Small intestine (tissue), 7 donors: ENCODE measurements at regions not wholly inside any gene's neighbourhood (a gene's known extent, or its start where the extent isn't known, plus 50 kb on each side); places are given as distances from the start of the nearest gene placed in this dataset.

Experiments used
- DNase-seq, 2 donors: peaks; one replicate each; pipeline versions ENCODE4 v3.0.0 to v3.0.0-alpha.2; 2013
- FAIRE-seq: peaks from 2 replicates; lab custom pipeline; 2012; peaks lifted over from hg19 to GRCh38; lab: Jason Lieb, UNC
- H3K27ac ChIP-seq, 3 donors: one replicate each; pipeline ENCODE4 v1.5.1; 2013; ENCODE audit warnings: low read length in 2 of 3, mild to moderate bottlenecking in 2 of 3, control low read depth in 1 of 3, inconsistent platforms in 1 of 3, low read depth in 1 of 3, moderate library complexity in 1 of 3
- H3K27me3 ChIP-seq, 3 donors: one replicate each; pipeline ENCODE4 v1.6.1; 2013; ENCODE audit warnings: low read length in 3 of 3, inconsistent platforms in 1 of 3; ENCODE audit not compliant: control insufficient read depth in 3 of 3, insufficient read depth in 3 of 3
- H3K36me3 ChIP-seq, 3 donors: one replicate each; pipeline ENCODE4 v1.6.1; 2013; ENCODE audit warnings: low read length in 3 of 3, inconsistent platforms in 1 of 3, low read depth in 1 of 3, mild to moderate bottlenecking in 1 of 3, moderate library complexity in 1 of 3; ENCODE audit not compliant: control insufficient read depth in 3 of 3, insufficient read depth in 2 of 3
- H3K4me1 ChIP-seq, 3 donors: one replicate each; pipeline ENCODE4 v1.6.1; 2013; ENCODE audit warnings: low read length in 2 of 3, inconsistent platforms in 1 of 3, low read depth in 1 of 3, mild to moderate bottlenecking in 1 of 3, moderate library complexity in 1 of 3; ENCODE audit not compliant: control insufficient read depth in 3 of 3, insufficient read depth in 2 of 3
- H3K4me3 ChIP-seq, 3 donors: one replicate each; pipeline ENCODE4 v1.5.1; 2013; ENCODE audit warnings: low read length in 3 of 3, control low read depth in 1 of 3, inconsistent platforms in 1 of 3, low read depth in 1 of 3, mild to moderate bottlenecking in 1 of 3, moderate library complexity in 1 of 3
- H3K9me3 ChIP-seq, 2 donors: one replicate each; pipeline ENCODE4 v1.6.1; 2013; ENCODE audit warnings: low read depth in 1 of 2, low read length in 1 of 2; ENCODE audit not compliant: control insufficient read depth in 2 of 2, insufficient read depth in 1 of 2
- WGBS, 3 donors: extraction: QIAGEN DNeasy Blood & Tissue Kit; methylation state at CpG; one replicate each; pipeline ENCODE4 v1.1.7; 2013; 5-methylcytosine and 5-hydroxymethylcytosine counted together
- donor health status: healthy with polysubstance abuse.
- donor health status: control.
- donor health status: control.
- donor health status: Bipolar disorder and iron deficiency.
- donor health status: healthy.

GRCh38 chr18:77865853-77866252 is 616.2 kb downstream of the GALR1 start:
- FAIRE-seq (no peak), DNase-seq (no peak)
- Histone ChIP-seq H3K4me3 (no peak overlapping the region), H3K27me3 (no peaks in the 10 kb centered on the region), H3K36me3 (no peaks in the 10 kb centered on the region), H3K4me1 (no peaks in the 10 kb centered on the region), H3K9me3 (peaks cover 0 to 5% of the 10 kb centered on the region in 2 donors), H3K27ac (no peak overlapping the region)
- 87 to 95% (median 90%) methylated on average over 11 of the region's 11 CpGs for WGBS, 3 donors

- 58 to 74% (median 66%) methylated on average over 8 of the region's 8 CpGs for WGBS, 3 donors
- no peaks in the 10 kb centered on the region for H3K36me3 ChIP-seq
- no peaks in the 10 kb centered on the region for H3K27me3 ChIP-seq
- H3K4me3 ChIP-seq, result no peak overlapping the region
- DNase-seq (no peak), FAIRE-seq (no peak)
- no peak overlapping the region for H3K27ac ChIP-seq
- no peaks in the 10 kb centered on the region for H3K4me1 ChIP-seq
- peaks cover 0 to 5% of the 10 kb centered on the region in 2 donors for H3K9me3 ChIP-seq
Measured at GRCh38 chr18:77866351-77866750, 616.7 kb downstream of the GALR1 start.

- H3K4me3 ChIP-seq, result no peak overlapping the region
- H3K27me3 ChIP-seq, result no peaks in the 10 kb centered on the region
- H3K36me3 ChIP-seq, result no peaks in the 10 kb centered on the region
- peak overlapping the region in 1 of 3 donors; percentile 47 for H3K27ac ChIP-seq
- 62 to 87% (median 79%) methylated on average over 10 of the region's 10 CpGs for WGBS, 3 donors
- H3K9me3 ChIP-seq, result peaks cover 0 to 8% of the 10 kb centered on the region in 2 donors
- DNase-seq, result peak in 1 of 2 donors; percentile 7
- H3K4me1 ChIP-seq, result no peaks in the 10 kb centered on the region
- FAIRE-seq, result no peak
Measured at GRCh38 chr18:77870199-77870598, 620.6 kb downstream of the GALR1 start.

- H3K36me3 ChIP-seq, result no peaks in the 10 kb centered on the region
- WGBS, 3 donors, result 81 to 84% (median 84%) methylated on average over 10 of the region's 10 CpGs
- no peak for DNase-seq
- FAIRE-seq, result no peak
- H3K27me3 ChIP-seq, result no peaks in the 10 kb centered on the region
- H3K4me3 ChIP-seq, result no peak overlapping the region
- peaks cover 0 to 8% of the 10 kb centered on the region in 2 donors for H3K9me3 ChIP-seq
- H3K27ac ChIP-seq, result no peak overlapping the region
- H3K4me1 ChIP-seq, result no peaks in the 10 kb centered on the region
Measured at GRCh38 chr18:77870894-77871293, 621.2 kb downstream of the GALR1 start.

- FAIRE-seq, result no peak
Measured at GRCh38 chr18:77872166-77872565, 622.5 kb downstream of the GALR1 start.

GRCh38 chr18:77876319-77876865 is 626.7 kb downstream of the GALR1 start:
- no peaks in the 10 kb centered on the region for H3K27me3 ChIP-seq
- H3K9me3 ChIP-seq, result peaks cover 0 to 3% of the 10 kb centered on the region in 2 donors
- H3K36me3 ChIP-seq, result no peaks in the 10 kb centered on the region
- WGBS, 3 donors, result 79 to 84% (median 80%) methylated on average over 16 of the region's 16 CpGs
- H3K4me1 ChIP-seq, result no peaks in the 10 kb centered on the region
- DNase-seq (no peak), FAIRE-seq (no peak)
- no peak overlapping the region for H3K4me3 ChIP-seq
- H3K27ac ChIP-seq, result no peak overlapping the region

More at GRCh38 chr18:77872166-77872565, 622.5 kb downstream of the GALR1 start:
- Histone ChIP-seq H3K4me1 (no peaks in the 10 kb centered on the region), H3K27me3 (no peaks in the 10 kb centered on the region), H3K27ac (no peak overlapping the region), H3K4me3 (no peak overlapping the region), H3K36me3 (no peaks in the 10 kb centered on the region), H3K9me3 (peaks cover 0 to 8% of the 10 kb centered on the region in 2 donors)
- WGBS, 3 donors, result 95 to 96% (median 96%) methylated on average over 8 of the region's 8 CpGs
- no peak for DNase-seq

- Histone ChIP-seq H3K27me3 (no peaks in the 10 kb centered on the region), H3K9me3 (no peaks in the 10 kb centered on the region), H3K36me3 (no peaks in the 10 kb centered on the region), H3K4me3 (no peak overlapping the region), H3K27ac (no peak overlapping the region), H3K4me1 (no peaks in the 10 kb centered on the region)
- FAIRE-seq (no peak), DNase-seq (no peak)
- 84 to 89% (median 88%) methylated on average over 15 to 16 of the region's 16 CpGs for WGBS, 3 donors
Measured at GRCh38 chr18:77879829-77880228, 630.2 kb downstream of the GALR1 start.

- FAIRE-seq, result no peak
- WGBS, 3 donors, result 79 to 87% (median 82%) methylated on average over 5 of the region's 5 CpGs
- H3K9me3 ChIP-seq, result no peaks in the 10 kb centered on the region
Measured at GRCh38 chr18:77884454-77884853, 634.8 kb downstream of the GALR1 start.

GRCh38 chr18:77894060-77894459 is 644.4 kb downstream of the GALR1 start:
- no peak overlapping the region for H3K4me3 ChIP-seq
- DNase-seq, result no peak
- H3K27me3 ChIP-seq, result peaks cover 0 to 4% (median 4%) of the 10 kb centered on the region in 3 donors
- H3K9me3 ChIP-seq, result peaks cover 0 to 3% of the 10 kb centered on the region in 2 donors
- no peaks in the 10 kb centered on the region for H3K4me1 ChIP-seq
- WGBS, 3 donors, result 74 to 83% (median 75%) methylated on average over 6 of the region's 6 CpGs
- no peak overlapping the region for H3K27ac ChIP-seq
- no peaks in the 10 kb centered on the region for H3K36me3 ChIP-seq
- no peak for FAIRE-seq

More at GRCh38 chr18:77884454-77884853, 634.8 kb downstream of the GALR1 start:
- Histone ChIP-seq H3K4me3 (no peak overlapping the region), H3K27me3 (no peaks in the 10 kb centered on the region), H3K4me1 (no peaks in the 10 kb centered on the region), H3K36me3 (no peaks in the 10 kb centered on the region), H3K27ac (no peak overlapping the region)
- DNase-seq, result no peak
